B cell (primary cell): ENCODE measurements at regions not wholly inside any gene's neighbourhood (a gene's known extent, or its start where the extent isn't known, plus 50 kb on each side); places are given as distances from the start of the nearest gene placed in this dataset.

Experiments used
- CTCF ChIP-seq: fragments of 200-600 bp; IDR thresholded peaks from one replicate; pipeline ENCODE4 v1.8.0; 2022; ENCODE audit warnings: antibody characterized with exemption, mild to moderate bottlenecking
- EZH2 ChIP-seq: IDR thresholded peaks from 2 replicates; pipeline ENCODE4 v1.6.1; 2012; ENCODE audit warnings: borderline replicate concordance, low read depth, mild to moderate bottlenecking, moderate library complexity, low read length; ENCODE audit not compliant: insufficient read depth, poor library complexity, severe bottlenecking

GRCh38 chr1:209116705-209117104 is 466.8 kb upstream of the CAMK1G start:
- no peak for TF ChIP-seq EZH2
- no peak for TF ChIP-seq CTCF
